ENCODE measurements at regions not wholly inside any gene's neighbourhood (a gene's known extent, or its start where the extent isn't known, plus 50 kb on each side); places are given as distances from the start of the nearest gene placed in this dataset.
A peak's percentile ranks its signal among the peaks of the same experiment; 100 is the strongest.

- DNase-seq: no peak
Measured at GRCh38 chr13:76503291-76503690, 382.9 kb downstream of the KCTD12 start.

DNA sequence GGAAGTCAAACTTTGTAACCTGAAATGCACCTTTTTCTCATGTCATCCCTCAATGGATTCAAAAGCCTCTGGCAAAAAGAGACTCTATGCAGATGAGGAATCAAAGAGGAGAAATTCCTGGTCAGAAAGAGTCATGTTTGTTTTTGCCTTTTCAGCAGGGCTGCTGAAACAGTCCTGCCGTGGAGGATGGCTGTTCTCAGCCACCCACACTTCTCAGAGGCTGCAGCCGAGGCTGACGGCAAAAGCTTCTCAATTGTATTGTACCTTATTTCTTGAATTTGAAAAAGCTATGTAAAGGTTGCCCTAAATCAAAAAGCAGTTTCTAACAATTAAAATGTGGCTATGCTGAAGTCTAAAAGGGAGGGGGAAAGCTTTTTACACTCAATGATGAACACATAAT is 385.3 kb downstream of the KCTD12 start:
- no peak for DNase-seq

GRCh38 chr13:76499891-76500290 is 386.3 kb downstream of the KCTD12 start:
- DNase-seq: no peak

GRCh38 chr13:76489274-76489673 is 396.9 kb downstream of the KCTD12 start:
- DNase-seq: peak; percentile 10 to 19

GRCh38 chr13:76481738-76482137 is 404.5 kb downstream of the KCTD12 start:
- no peak for DNase-seq

DNA sequence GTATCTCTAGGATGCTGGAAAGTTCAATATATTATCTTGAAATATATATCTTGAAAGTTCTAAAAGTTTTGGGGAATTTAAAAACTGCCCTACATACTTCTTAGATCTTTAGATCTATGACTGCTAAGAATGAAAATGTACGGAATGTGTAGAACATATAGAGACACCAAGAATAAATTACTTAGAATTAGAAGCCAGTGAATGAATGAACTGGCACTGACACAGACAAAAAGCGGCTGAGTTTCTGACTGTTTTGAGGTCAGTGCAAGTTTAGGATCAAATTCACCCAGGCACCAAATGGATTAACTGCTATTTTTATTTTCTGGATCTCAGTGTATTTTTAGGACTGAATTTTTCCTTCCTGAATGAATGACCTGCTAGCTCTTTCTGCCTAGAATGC is 411.2 kb downstream of the KCTD12 start:
- DNase-seq: no peak

- no peak for DNase-seq
Measured at GRCh38 chr13:76474356-76474755, 411.8 kb downstream of the KCTD12 start.

DNA sequence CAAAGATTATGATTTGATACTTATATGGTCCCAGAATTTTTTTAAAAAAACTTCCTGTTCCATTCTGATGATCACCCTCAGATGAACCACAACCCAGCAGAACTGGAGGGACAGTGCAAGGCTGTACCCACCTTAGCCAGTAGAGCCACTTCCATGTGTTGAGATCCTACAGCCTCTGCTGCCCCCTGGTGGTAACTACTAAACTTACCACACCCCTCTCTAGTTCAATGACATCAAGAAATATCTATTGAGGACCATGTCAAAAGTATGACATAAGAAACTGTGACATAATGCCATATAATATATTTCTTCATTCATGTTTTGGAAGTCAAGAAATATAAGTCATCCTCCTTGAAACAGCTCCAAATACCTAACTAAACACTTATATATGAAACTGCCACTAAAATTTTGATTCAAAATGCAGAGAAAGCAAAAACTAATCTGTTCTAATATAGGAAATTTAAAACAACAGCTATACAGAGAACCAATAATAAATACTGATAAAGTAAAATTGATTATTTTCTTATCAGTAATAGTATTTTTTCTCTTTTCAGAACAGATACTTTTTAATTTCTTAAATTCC is 412.6 kb downstream of the KCTD12 start:
- peak; percentile 63 to 77 for DNase-seq

- no peak for DNase-seq
Measured at GRCh38 chr13:76472916-76473315, 413.3 kb downstream of the KCTD12 start.

DNA sequence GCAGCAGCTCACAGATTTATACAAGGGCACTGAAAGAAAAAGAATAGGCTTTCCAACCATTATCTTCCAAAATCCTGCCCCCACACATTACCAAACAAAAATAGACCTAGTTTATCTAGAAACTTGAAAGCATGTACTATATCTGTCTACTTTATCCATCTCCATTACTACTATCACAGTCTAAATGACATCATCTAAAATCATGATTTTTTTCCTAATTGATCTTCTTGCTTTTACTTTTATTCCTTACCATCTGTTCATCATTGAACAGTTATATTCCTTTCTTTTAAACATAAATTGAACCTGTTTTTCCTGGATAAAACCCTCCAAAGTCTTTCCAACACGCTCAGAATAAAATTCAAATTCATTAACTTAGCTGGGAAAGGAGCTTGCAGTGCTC is 414.7 kb downstream of the KCTD12 start:
- DNase-seq: no peak

GRCh38 chr13:76470991-76471390 is 415.2 kb downstream of the KCTD12 start:
- DNase-seq: no peak

- no peak for DNase-seq
Measured at GRCh38 chr13:76466043-76466442, 420.2 kb downstream of the KCTD12 start.

GRCh38 chr13:76463314-76463713 is 422.9 kb downstream of the KCTD12 start:
- no peak for DNase-seq

GRCh38 chr13:76461999-76462398 is 424.2 kb downstream of the KCTD12 start:
- DNase-seq: peak in 1 of 2 experiments; percentile 9

DNA sequence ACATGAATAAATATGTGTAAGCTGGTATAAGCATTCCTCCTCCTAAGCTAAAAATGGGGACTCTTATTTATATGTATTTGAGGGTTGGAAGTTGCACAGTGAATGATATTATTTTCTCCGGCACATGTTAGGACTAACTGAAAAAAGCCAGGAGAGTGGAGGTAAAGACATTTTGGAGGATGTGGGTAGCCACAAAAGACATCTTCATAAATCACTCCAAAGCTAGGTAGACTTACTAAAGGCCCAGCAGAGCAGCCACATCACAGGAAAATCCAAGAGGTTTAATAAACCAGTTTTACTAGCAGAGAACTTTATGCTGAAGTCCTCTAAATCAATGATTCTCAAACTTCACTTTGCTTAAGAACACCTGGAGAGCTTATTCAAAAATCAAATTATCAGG is 424.7 kb downstream of the KCTD12 start:
- DNase-seq: no peak

- DNase-seq: no peak
Measured at GRCh38 chr13:76459863-76460262, 426.3 kb downstream of the KCTD12 start.

- DNase-seq: no peak
Measured at GRCh38 chr13:76455960-76456359, 430.2 kb downstream of the KCTD12 start.

- DNase-seq: no peak
Measured at GRCh38 chr13:76454991-76455390, 431.2 kb downstream of the KCTD12 start.

GRCh38 chr13:76449716-76450115 is 436.5 kb downstream of the KCTD12 start:
- no peak for DNase-seq

GRCh38 chr13:76446191-76446590 is 440.0 kb downstream of the KCTD12 start:
- no peak for DNase-seq

GRCh38 chr13:76440568-76440967 is 445.6 kb downstream of the KCTD12 start:
- no peak for DNase-seq

GRCh38 chr13:76439546-76439945 is 446.7 kb downstream of the KCTD12 start:
- DNase-seq: no peak

DNA sequence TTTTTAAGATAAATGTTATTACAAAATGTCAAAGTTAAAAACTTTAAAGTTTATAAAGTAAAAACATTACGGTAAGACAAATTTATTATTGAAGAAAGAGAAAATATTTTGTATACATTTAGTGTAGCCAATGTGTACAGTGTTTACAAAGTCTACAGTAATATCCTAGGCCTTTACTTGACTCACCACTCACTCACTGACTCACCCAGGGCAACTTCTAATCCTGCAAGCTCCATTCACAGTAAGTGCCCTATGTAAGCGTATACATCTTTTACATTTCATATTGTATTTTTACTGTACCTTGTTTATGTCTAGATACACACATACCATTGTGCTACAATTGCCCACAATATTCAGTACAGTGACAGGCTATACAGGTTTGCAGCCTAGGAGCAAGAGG is 448.2 kb downstream of the KCTD12 start:
- DNase-seq: no peak

GRCh38 chr13:76425935-76426334 is 460.3 kb downstream of the KCTD12 start:
- DNase-seq: no peak

DNA sequence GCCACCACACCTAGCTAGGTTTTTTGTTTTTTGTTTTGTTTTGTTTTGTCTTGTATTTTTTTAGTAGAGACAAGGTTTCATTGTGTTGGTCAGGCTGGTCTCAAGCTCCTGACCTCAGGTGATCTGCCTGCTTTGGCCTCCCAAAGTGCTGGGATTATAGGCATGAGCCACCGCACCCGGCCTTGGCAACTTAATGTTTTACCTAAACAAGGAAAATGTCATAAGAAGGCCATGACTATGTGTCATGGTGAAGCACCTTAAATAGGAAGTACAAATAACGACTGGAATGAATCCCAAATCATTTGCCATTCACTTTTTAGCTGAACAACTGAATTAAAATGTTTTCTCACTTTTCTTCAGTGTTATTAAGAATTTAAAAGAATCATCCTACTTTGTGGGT is 465.2 kb downstream of the KCTD12 start:
- DNase-seq: no peak

GRCh38 chr13:76418404-76418803 is 467.8 kb downstream of the KCTD12 start:
- no peak for DNase-seq

Measured in NCI-H1930 (cell line).